CD4-positive, alpha-beta T cell treated with Interferon alpha-2 for 1 hour (primary cell): ENCODE measurements at regions not wholly inside any gene's neighbourhood (a gene's known extent, or its start where the extent isn't known, plus 50 kb on each side); places are given as distances from the start of the nearest gene placed in this dataset.
"Not testable (repeated sequence)": the region's sequence is repeated elsewhere in the genome, so short reads cannot be mapped to it uniquely, and the experiment has no call there.

ENCODE experiments used
- DNase-seq, 2 donors: peaks; one replicate each; pipeline ENCODE4 v3.0.0-alpha.2; 2020 to 2022

DNA sequence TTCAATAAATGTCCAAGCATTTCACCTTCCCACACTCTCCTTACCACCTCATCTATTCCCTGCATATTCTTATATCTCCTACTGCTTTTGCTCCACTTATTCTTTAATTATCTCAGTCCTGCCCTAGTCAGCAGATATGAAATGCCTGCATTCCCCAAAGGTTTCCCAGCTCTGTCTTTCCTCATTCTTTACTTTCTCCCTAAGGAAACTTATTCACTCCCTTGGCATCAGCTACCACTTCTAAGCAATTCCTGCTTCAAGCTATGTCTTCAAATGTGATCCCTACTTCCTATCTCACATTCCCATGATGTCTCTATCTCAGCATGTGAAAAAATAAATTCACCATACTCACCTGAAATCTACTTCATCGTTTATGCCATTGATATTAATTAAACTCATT lies 111.8 kb downstream of the CAPZA3 start:
- no peak for DNase-seq

DNA sequence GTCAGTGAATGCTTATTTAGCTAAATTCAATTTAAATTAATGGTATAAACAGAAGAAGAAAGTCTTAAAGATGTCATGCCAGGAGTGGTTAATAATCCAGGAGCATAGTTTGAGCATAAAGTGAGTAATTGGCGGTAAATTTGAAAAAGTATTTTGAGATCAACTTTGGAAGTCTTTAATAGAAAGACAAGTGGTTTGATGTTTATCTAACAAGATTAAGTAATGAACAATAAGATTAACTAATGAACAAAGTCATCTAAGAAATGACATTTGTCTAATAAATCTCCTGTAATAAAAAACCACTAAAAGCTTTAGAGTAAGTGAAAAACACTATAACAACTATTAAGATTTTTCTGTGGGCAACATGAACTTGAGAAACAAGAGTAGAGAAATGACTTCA lies 112.8 kb downstream of the CAPZA3 start:
- DNase-seq: no peak

DNA sequence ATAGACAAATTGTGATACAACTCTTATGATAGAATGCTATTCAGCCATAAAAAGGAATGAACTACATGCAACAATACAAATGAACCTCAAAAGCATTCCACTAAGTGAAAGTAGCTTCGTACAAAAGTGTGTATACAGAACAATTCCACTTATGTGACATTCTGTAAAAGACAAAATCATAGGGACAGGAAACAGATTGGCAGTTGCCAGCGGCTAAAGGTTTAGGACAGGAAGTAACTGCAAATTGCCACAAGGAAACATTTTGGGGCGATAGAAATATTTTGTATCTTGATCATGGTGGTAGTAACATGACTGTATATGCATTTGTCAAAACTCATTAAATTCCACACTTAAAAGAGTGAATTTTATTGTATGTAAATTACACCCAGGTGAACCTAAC lies 113.4 kb downstream of the CAPZA3 start:
- DNase-seq: no peak

- DNase-seq: no peak
Observed at GRCh38 chr12:18853570-18854366, 115.8 kb downstream of the CAPZA3 start.

DNA sequence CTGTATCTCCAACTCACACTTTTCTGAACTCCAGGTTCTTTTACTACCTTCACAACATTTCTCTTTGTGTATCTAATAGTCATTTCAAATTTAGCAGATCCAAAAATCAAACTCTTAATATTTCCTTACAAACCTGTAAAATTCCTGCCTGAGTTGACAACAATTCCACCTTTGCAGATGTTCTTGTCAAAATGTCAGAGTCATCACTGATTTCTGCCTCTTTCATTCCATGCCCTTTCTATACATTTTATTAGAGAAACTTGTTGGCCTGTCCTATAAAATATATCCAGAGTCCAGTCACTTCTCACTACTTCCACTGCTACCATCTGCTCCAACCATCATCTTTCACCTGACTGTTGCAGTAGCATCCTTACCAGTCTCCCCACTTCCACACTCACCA lies 119.7 kb downstream of the CAPZA3 start:
- DNase-seq: no peak

GRCh38 chr12:18859400-18859799 lies 121.5 kb downstream of the CAPZA3 start:
- no peak for DNase-seq

DNA sequence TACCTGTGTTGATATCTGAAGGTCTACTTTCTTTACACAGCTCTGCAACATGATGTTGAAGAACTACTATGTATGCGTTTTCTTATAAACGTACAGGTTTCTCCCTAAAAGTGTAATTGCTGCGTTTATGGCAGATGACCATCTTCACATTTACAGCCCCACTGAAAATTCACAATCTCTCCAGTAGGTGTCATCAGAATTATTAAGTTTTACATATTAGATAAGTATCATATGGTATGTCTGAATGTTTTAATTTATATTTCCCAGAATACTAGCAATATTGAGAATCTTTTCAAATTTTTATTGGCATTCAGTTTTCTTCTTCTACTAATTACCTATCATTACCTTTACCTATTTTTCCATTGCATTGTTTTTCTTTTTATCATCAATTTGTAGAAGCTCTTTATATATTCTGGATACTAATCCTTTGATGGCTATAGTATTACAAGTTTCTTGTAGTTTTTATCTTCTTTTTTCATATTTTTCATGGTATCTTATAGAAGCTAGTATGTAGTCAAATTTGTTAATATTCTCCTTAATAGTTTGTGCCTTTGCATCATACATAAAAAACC lies 123.5 kb downstream of the CAPZA3 start:
- peak in 1 of 2 donors; percentile 26 for DNase-seq

DNA sequence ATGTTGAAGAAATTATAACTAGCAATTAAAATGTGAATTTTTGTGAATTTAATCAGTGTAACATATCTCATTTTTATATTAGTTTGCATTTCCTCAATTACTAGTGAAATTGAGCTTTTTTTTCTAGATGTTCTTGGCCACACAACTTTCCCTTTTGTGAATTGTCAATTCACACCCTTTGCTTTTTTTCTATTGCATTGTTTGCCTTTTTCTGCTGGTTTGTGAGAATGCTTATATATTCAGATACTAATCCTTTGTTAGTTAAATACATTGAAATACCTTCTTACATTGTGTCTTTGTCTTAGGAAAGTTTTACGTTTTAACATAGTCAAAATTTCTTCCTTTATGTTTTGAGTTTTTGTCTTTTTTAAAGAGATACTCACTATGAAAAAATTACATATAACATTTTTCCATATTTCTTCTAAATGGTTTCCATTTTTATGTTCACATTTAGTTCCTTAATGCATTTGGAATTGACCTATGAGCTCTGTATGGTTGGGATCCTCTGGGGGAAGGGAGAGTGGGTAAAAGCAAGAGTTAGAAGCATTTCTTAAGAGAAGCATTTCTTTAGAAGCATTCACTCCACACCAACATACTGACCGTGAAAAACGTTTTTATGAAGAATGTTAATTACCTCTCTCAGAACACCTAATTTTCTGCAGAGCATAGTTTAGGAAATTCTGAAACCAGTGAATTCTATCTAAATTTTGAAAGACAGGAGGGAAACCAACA lies 126.0 kb downstream of the CAPZA3 start:
- DNase-seq: no peak

GRCh38 chr12:18864900-18865561 lies 127.1 kb downstream of the CAPZA3 start:
- DNase-seq: no peak

DNA sequence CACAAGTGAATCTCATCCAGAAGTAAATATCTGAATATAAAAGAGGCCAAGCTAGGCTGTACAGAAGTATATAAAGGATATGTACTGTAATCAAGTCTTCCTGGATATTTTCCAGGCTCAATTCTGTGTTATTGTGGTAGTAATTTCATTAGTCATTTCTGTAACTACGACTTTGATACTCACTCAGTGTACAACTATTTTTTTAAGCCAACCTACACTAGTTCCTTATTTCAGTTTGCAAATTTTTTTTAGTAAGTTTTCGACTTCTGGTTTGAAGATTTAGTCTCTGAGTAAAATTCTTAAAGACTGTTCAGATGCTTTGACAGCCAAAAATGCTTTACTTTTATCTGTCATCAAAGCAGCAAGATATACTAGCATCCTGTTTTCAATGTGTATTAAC lies 130.8 kb downstream of the CAPZA3 start:
- DNase-seq: no peak

GRCh38 chr12:18872770-18873169 lies 134.9 kb downstream of the CAPZA3 start:
- peak in 1 of 2 donors; percentile 5 for DNase-seq

GRCh38 chr12:18878676-18879180 lies 140.8 kb downstream of the CAPZA3 start:
- no peak for DNase-seq

DNA sequence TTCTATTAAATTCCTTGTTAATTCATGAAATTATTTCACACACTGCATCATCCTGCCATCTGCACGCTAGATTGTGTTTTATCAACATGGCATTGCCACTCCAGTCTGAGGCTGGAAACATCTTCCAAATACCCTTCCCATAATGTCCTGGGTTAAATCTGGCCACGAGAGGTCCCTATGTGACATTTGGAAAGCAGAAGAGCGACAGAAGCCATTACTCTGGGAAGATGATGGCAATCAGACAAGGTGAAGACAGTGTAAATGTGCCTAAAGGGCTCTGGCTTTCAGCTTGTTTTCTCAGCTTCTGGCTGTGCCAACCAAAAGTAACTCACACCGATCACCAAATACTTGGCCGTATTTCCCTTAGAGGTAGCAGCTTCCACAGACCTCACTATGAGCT lies 144.8 kb downstream of the CAPZA3 start:
- no peak for DNase-seq

- DNase-seq: no peak
Observed at GRCh38 chr12:18886962-18887361, 149.0 kb downstream of the CAPZA3 start.

DNA sequence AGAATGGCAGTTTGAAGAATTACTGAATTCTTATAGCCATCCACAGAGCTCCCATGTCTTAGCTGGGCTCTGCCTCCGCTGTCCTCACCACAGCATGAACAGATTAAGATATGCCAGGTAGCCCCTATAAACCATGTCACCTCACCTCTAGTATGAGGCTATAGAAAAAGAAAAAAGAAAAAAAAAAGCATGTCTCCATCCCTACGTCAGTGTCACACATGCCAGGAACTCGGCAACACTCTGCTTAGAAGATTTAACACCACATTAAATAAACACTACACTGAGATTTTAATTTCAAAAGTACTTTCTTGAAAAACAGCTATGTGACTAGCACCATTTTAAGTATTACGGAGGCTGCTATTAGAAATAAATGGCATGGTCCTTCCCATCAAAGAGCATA lies 149.4 kb downstream of the CAPZA3 start:
- no peak for DNase-seq

DNA sequence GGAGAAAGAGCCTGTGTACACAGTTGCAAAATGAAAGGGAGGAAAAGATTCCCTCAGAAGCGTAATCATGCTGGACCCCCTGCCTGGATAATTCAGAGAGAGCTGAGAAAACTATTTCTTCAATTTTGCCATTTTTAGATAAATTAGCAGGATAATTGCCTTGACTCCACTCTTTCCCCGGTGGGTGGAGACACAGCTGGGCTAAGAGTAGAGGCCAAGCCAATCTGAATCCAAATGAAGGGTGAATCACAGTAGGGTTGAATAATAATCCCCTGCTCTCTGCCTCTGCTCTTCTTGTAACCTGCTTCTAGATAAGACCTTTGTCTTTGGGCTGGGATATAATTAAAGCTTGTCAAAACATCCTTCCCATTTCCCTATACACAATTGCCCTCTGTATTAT lies 150.1 kb downstream of the CAPZA3 start:
- no peak for DNase-seq

- DNase-seq: not testable (repeated sequence)
Observed at GRCh38 chr12:18890621-18891020, 152.7 kb downstream of the CAPZA3 start.

DNA sequence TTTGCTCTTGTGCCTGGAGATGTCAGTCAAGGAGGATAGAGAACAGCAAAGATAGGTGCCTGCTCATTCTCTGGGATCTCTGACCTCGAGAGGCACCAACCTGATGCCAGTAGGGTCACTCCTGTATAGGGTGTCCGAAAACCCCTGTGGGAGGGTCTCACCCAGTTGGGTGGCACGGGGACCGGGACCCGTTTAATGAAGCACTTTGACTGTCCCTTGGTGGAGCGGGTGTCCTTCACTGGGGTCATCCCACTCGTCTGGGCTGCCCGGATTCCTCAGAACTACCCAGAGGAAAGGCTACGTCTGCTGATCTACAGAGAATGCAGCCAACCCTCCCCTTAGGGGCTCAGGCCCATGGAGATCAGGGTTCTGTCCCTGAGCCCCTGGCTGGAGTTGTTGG lies 157.6 kb downstream of the CAPZA3 start:
- no peak for DNase-seq

- no peak for DNase-seq
Observed at GRCh38 chr12:18895946-18896345, 158.0 kb downstream of the CAPZA3 start.

GRCh38 chr12:18897823-18898222 lies 159.9 kb downstream of the CAPZA3 start:
- no peak for DNase-seq

DNA sequence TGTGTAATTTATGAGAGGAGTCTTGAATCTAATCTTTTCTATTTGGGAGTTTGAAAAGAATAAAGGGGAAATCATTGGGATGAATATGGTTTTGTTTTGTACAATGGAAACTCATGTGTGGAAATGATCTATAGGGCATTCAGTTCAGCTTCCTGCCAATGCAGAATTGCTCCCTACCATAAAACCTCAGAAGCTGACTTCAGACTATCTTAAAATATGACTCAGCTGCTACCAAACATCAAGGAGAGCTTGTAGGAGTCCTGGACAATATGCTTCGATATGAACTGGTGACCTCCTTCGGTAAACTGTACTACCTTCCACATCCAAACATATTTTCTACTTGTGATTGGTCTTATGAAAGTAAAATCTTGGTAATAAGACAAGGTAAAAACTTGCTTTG lies 160.6 kb downstream of the CAPZA3 start:
- DNase-seq: no peak

- no peak for DNase-seq
Observed at GRCh38 chr12:18899162-18899561, 161.2 kb downstream of the CAPZA3 start.

DNA sequence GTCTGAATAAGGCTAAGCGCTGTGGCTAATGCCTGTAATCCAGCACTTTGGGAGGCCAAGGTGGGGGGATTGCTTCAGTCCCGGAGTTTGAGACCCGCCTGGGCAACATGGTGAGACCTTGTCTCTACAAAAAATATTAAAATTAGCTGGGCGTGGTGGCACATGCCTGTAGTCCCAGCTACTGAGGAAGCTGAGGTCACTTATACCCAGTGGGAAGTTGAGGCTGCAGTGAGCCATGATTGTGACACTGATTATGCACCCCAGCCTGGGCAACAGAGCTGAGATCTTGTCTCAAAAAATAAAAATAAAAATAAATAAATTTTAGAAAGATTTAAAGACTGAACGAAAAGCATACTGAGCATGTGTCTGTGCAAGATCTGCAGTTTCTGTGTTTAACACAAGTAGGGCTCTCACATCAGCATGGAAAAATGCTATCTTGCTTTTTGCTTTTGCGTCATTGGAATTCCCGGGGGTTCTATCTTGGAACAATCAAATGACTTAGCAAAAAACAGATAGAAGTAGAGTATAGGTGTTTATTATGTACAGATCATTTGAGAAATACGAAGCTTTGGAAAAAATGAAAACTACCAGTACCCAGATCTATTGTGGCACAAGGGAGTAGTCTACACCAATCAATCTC lies 161.9 kb downstream of the CAPZA3 start:
- no peak for DNase-seq
